Pons (tissue), 1 donor: ENCODE measurements at regions not wholly inside any gene's neighbourhood (a gene's known extent, or its start where the extent isn't known, plus 50 kb on each side); places are given as distances from the start of the nearest gene placed in this dataset.
"Not testable (repeated sequence)": the region's sequence is repeated elsewhere in the genome, so short reads cannot be mapped to it uniquely, and the experiment has no call there.

Source experiments
- DNase-seq: peaks from one replicate; pipeline ENCODE4 v3.0.0-alpha.2; 2016; ENCODE audit warnings: low spot score

GRCh38 chr10:9102026-9102425 lies 1047.5 kb downstream of the GATA3 start:
- no peak for DNase-seq

GRCh38 chr10:9103301-9103700 lies 1048.8 kb downstream of the GATA3 start:
- DNase-seq: no peak

GRCh38 chr10:9111976-9112375 lies 1057.5 kb downstream of the GATA3 start:
- DNase-seq: no peak

GRCh38 chr10:9126728-9127127 lies 1072.2 kb downstream of the GATA3 start:
- DNase-seq: no peak

- no peak for DNase-seq
These were observed 1082.9 kb downstream of the GATA3 start for GRCh38 chr10:9137368-9137767.

DNA sequence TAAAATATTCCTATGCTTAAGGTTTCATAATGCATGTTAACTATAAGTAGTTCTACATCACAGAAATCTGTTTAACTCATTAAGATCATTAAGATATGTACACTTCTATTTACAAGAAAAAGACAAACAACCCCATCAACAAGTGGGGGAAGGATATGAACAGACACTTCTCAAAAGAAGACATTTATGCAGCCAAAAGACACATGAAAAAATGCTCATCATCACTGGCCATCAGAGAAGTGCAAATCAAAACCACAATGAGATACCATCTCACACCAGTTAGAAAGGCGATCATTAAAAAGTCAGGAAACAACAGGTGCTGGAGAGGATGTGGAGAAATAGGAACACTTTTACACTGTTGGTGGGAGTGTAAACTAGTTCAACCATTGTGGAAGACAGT lies 1084.3 kb downstream of the GATA3 start:
- not testable (repeated sequence) for DNase-seq

DNA sequence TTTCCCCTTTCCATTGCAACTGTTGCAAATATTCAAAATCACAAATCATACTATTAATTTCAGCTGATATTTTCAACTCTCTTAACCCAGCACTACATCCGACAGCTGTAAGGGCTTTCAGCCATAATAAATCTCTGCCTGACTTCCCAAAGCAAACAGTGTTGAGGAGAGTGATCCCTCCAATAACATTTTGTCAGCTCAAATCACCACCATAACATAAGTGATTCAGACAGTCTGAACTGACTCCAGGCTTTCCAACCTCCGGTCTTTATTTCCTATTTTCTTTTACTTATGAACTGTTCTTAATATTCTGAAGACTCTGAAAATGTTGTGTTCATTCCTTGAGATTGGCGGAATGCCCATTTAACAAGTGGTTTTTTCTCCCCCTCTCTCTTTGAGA lies 1085.9 kb downstream of the GATA3 start:
- no peak for DNase-seq

GRCh38 chr10:9147475-9147874 lies 1093.0 kb downstream of the GATA3 start:
- DNase-seq: no peak

GRCh38 chr10:9149134-9149533 lies 1094.6 kb downstream of the GATA3 start:
- DNase-seq: no peak

GRCh38 chr10:9153057-9153456 lies 1098.6 kb downstream of the GATA3 start:
- DNase-seq: not testable (repeated sequence)

DNA sequence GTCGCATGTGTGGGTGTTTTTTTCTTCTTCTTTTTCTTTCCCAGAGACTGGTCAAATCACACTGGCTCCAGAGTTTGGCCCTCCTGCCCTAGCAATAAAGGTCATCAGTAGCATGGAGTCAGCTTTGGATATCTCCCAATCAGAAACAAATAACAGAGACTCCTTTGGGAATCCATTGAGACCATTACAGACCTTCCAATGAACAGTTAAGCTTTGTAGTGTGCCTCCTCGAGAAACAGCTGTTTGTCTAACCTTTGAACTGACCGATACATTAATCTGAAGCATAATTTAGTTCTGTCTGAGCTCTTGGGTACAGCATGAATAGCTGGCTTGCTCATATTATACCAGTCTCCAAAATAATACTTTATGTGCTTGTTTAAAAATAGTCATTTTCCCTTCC lies 1103.2 kb downstream of the GATA3 start:
- DNase-seq: no peak

DNA sequence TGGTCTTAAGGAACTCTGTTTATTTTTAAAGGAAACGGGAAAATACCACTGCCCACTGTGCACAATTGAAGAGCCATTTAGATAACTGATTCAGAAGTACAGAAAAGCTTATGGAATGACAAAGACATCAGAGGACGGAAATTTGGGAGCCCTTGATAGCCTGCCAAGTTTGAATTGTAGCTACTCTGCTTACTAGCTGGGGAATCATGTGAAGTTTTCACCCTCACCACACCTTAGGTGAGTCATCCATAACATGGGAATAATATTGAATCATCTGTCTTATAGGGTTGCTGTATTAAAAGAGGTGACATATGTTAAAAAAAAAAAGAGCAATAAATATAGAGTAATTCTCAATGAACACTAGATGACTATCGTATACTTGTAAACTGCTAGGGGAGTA lies 1104.2 kb downstream of the GATA3 start:
- DNase-seq: no peak

- DNase-seq: no peak
These were observed 1105.8 kb downstream of the GATA3 start for GRCh38 chr10:9160275-9160674.

DNA sequence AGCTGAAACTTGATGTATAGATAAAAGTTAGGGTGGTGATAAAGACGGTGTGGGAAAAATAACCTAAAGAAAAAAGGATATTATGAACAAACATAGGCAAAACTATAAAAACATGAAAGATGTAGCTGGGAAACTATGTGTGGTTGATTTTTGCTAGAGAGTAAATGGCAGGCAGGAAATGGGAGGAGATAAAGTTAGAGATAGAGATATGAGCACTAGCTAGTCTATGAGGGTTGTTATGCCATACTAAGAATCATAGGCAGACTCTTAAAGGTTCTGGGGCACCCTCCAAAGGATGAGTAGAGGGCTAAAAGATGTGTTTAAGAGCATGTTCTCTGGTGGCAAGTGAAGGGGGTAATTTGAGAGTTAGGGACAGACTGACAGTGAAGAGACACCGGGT lies 1109.2 kb downstream of the GATA3 start:
- no peak for DNase-seq

GRCh38 chr10:9166770-9167169 lies 1112.3 kb downstream of the GATA3 start:
- DNase-seq: no peak

- no peak for DNase-seq
These were observed 1117.8 kb downstream of the GATA3 start for GRCh38 chr10:9172276-9172675.

DNA sequence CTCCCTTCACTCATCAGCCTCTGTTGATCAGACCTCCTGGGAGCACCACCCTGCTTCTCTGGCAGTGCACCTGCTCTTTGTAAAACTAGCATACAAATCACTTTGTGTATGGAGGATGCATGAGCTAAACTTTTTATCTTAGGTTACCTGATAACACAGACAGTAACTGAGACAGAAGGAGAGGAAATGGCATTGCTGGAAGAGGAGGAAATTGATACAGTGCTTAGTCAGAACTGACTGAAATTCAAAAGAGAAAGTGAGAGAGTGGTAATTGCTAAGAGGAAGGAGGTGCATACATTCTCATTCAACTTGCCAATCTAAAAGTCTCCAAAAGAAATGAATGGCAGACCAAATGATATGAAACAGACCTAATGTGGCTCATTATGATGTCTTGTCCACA lies 1120.7 kb downstream of the GATA3 start:
- no peak for DNase-seq

DNA sequence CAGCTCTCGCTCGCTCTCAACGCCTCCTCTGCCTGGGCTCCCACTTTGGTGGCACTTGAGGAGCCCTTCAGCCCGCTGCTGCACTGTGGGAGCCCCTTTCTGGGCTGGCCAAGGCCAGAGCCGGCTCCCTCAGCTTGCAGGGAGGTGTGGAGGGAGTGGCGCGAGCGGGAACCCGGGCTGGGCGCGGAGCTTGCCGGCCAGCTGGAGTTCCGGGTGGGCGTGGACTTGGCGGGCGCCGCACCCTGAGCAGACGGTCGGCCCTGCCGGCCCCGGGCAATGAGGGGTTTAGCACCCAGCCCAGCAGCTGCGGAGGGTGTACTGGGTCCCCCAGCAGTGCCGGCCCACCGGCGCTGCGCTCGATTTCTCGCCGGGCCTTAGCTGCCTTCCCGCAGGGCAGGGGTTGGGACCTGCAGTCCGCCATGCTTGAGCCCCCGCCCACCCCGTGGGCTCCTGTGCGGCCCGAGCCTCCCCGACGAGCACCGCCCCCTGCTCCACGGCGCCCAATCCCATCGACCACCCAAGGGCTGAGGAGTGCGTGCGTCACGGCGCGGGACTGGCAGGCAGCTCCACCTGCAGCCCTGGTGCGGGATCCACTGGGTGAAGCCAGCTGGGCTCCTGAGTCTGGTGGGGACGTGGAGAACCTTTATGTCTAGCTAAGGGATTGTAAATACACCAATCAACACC lies 1128.9 kb downstream of the GATA3 start:
- DNase-seq: not testable (repeated sequence)

DNA sequence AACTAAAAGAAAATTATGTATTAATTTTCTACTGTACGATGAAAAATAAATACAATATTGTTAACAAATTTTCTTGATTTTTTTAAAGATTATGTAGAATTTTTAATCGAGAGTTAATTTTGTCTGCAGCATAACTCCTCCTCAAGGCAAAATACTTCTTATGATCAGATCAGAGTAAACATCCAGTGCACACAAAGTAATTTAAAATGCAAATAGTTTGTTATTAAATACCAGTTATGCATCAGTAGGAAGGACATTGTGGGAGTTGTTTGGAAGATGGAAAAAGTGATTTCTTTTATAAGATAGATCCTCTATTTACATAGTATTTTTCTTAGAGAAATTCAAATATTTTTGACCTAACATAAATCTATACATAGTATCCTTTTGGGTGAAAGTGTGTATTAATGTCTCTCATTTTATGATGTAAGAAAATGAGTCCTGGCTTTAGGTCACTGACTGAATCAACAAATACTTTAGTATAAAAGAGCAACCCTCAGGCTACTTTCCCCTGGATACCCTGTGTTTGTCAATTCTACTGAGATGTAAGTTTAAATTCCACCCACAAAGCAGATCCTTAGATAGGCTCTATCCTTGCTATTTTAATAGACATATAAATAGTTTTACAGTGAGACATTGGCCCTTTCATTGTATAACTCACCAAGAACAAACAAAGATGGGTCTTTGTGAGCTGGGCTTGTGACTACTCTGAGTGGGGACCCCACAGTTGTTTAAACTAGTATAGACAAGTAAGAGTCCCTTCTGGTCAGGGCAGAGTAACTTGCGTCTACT lies 1133.7 kb downstream of the GATA3 start:
- no peak for DNase-seq

DNA sequence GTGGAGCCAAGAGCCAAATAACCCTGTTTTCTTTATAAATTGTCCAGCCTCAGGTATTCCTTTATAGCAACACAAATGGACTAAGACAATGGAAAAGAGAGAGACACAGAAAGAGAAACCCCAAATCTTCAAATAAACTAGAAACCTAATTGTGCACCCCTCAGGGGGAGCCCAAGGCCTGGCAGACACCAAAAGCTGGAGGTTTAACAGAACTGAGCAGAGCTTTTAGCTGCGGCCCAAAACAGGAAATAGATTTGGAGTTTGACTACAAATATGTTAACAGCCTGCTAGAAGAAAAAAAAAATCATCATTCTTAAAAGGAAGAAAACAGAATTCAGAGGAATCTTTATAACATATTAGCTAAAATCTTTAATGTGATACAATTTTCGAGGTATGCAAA lies 1135.0 kb downstream of the GATA3 start:
- no peak for DNase-seq

DNA sequence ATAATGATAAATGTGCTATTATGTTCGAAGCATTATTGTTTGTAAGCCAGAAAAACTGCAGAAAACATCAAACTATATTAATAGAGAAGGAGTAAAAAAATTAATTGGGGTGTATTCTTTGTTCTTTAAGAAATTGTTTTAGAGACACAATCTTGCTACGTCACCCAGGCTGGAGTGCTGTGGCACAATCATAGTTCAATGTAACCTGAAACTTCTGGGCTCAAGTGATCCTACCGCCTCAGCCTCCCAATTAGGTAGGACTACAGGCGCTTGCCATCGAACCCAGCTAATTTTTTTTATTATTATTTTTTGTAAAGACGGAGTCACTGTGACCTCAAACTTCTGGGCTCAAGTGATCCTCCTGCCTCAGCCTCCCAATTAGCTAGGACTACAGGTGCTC lies 1138.6 kb downstream of the GATA3 start:
- no peak for DNase-seq

GRCh38 chr10:9195385-9195784 lies 1140.9 kb downstream of the GATA3 start:
- no peak for DNase-seq

DNA sequence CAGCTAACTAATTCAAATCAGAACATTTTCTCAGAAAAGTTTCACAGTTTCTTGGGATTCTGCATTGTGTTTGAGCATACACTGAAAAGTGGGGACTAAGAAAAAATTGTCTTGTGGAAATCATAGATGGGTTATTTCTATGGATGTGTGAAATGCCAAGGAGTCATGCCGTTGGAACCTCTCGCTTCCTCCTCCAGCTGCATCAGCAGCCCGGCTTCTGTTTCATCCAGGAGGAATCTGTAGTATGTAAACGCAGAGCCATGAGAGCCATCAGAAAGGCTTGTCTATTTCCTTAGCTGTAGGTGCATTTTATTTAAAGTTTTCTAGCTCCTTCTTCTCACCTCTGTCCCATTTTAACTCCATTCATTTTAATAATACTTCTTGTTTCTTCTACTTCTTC lies 1144.1 kb downstream of the GATA3 start:
- no peak for DNase-seq

DNA sequence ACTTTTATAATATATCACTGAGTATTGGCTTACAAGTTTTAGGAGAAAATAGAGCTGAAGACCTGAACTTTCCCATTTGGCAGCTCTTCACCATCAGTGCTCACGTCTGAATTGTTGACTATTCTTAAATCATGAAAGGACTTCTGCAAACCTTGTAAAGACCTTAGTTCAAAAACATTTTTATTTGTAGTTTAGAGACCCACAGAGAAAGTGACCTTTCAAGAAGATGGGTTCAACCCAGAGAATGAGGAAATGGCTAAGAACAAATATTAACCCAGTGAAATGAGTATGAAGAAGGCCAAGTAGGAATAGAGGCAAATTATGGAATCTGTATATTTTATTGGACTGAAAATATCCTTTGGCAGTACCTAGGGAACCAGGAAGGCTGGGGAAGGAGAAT lies 1151.1 kb downstream of the GATA3 start:
- no peak for DNase-seq
